ENCODE measurements at regions not wholly inside any gene's neighbourhood (a gene's known extent, or its start where the extent isn't known, plus 50 kb on each side); places are given as distances from the start of the nearest gene placed in this dataset.

DNA sequence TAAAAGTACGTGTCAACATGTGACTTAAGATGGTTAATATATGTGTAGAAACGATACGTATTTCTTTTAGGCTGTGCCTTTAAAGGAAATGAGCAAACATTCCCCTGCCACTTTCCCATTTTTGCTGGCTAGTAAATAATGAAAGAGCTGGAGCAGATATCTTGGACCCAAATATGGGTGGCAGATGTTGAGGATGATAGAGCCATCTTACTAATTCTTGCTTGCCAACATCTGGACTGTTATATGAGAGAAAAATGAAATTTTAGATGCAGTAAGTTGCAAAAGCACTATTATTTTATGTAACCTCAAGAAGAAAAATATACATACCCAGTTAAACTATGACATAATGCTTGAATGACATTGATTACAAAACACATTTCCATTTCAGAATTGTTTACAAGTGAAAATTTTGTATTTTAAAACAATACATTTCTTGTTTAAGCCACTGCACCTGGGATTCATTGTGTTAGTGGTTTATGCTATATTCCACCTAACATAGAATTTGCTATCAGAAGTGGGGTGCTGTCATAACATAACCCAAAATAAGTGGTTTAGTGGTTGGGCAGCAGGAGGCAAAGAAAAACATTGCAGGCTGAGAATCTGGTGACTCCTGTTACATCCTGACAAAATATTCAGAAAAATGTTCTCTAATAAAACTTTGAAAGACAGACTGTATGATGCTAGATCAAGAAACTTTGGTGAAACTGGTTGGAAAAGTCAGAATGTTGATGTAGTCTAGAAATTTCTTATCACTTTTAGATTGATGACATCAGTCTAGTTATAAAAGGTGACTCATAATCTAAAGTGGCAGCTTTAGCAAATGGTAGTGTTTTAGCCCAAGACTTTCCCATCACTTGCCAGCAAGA lies 305.0 kb downstream of the PTEN start:
- Histone ChIP-seq H3K27me3 (ENCODE audit: control insufficient read depth, insufficient read depth, low read length) (no peaks in the 10 kb centered on the region), H3K36me3 (ENCODE audit: control insufficient read depth, insufficient read depth, low read length) (no peaks in the 10 kb centered on the region), H3K4me3 (ENCODE audit: low read depth, low read length) (no peak overlapping the region), H3K27ac (ENCODE audit: low read depth, low read length) (no peak overlapping the region), H3K4me1 (ENCODE audit: control insufficient read depth, insufficient read depth, low read length) (no peaks in the 10 kb centered on the region), H3K9me3 (ENCODE audit: control insufficient read depth, insufficient read depth, low read length) (no peaks in the 10 kb centered on the region)
- no CpG with 5 or more reads among the region's 3 CpGs for WGBS (ENCODE audit: insufficient coverage)
- no peak for DNase-seq (ENCODE audit: low read depth in 4 of 6, low spot score in 6 of 6)

GRCh38 chr10:88169037-88169319 lies 305.6 kb downstream of the PTEN start:
- Histone ChIP-seq H3K36me3 (ENCODE audit: control insufficient read depth, insufficient read depth, low read length) (no peaks in the 10 kb centered on the region), H3K4me1 (ENCODE audit: control insufficient read depth, insufficient read depth, low read length) (no peaks in the 10 kb centered on the region)

DNA sequence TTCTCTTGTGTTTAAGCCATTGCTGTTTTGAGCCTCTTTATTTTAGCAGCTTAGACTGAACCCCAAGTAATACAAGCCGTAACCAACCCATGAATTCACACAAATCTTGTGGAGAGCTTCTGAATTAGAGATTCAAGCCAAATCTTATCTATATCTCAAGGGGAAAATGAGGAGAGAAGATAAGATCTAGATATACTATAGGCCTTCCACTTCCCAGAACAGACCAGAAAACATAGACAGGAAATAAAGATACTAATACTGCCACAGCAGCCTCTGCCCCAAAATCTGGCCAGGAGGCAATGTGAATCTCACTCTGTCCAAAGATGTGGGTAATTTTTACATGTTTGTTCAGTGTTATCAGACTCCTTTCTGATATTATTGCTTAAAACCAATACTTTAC lies 307.2 kb downstream of the PTEN start:
- no peaks in the 10 kb centered on the region for H3K9me3 ChIP-seq (ENCODE audit: control insufficient read depth, insufficient read depth, low read length)

More at GRCh38 chr10:88169037-88169319, 305.6 kb downstream of the PTEN start:
- Histone ChIP-seq H3K27ac (ENCODE audit: low read depth, low read length) (no peak overlapping the region), H3K9me3 (ENCODE audit: control insufficient read depth, insufficient read depth, low read length) (no peaks in the 10 kb centered on the region), H3K27me3 (ENCODE audit: control insufficient read depth, insufficient read depth, low read length) (no peaks in the 10 kb centered on the region), H3K4me3 (ENCODE audit: low read depth, low read length) (no peak overlapping the region)
- no peak for DNase-seq (ENCODE audit: low read depth in 4 of 6, low spot score in 6 of 6)

GRCh38 chr10:88172159-88172558 lies 308.7 kb downstream of the PTEN start:
- no peak overlapping the region for H3K4me3 ChIP-seq (ENCODE audit: low read depth, low read length)
- H3K27me3 ChIP-seq (ENCODE audit: control insufficient read depth, insufficient read depth, low read length): no peaks in the 10 kb centered on the region
- no peaks in the 10 kb centered on the region for H3K36me3 ChIP-seq (ENCODE audit: control insufficient read depth, insufficient read depth, low read length)
- no peaks in the 10 kb centered on the region for H3K4me1 ChIP-seq (ENCODE audit: control insufficient read depth, insufficient read depth, low read length)
- H3K27ac ChIP-seq (ENCODE audit: low read depth, low read length): no peak overlapping the region
- DNase-seq (ENCODE audit: low read depth in 4 of 6, low spot score in 6 of 6): no peak
- H3K9me3 ChIP-seq (ENCODE audit: control insufficient read depth, insufficient read depth, low read length): no peaks in the 10 kb centered on the region
- WGBS (ENCODE audit: insufficient coverage): no CpG with 5 or more reads among the region's 1 CpG

More for the DNA sequence above, 307.2 kb downstream of the PTEN start:
- Histone ChIP-seq H3K4me1 (ENCODE audit: control insufficient read depth, insufficient read depth, low read length) (no peaks in the 10 kb centered on the region), H3K4me3 (ENCODE audit: low read depth, low read length) (no peak overlapping the region), H3K27me3 (ENCODE audit: control insufficient read depth, insufficient read depth, low read length) (no peaks in the 10 kb centered on the region), H3K27ac (ENCODE audit: low read depth, low read length) (no peak overlapping the region), H3K36me3 (ENCODE audit: control insufficient read depth, insufficient read depth, low read length) (no peaks in the 10 kb centered on the region)
- no CpG with 5 or more reads among the region's 1 CpG for whole genome bisulfite sequencing (ENCODE audit: insufficient coverage)
- DNase-seq (ENCODE audit: low read depth in 4 of 6, low spot score in 6 of 6): no peak

DNA sequence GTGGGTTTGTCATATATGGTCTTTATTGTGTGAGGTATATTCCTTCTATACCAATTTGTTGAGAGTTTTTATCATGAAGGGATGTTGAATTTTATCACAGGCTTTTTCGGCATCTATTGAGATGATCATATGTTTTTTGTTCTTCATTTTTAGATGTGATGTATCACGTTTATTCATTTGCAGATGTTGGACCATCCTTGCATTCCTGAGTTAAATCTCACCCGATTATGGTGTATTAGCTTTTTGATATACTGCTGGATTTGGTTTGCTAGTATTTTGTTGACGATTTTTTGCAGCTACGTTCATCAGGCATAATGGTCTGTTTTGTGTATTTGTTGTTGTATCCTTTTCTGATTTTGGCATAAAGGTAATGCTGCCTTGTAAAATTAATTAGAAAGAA lies 311.0 kb downstream of the PTEN start:
- no peaks in the 10 kb centered on the region for H3K4me1 ChIP-seq (ENCODE audit: control insufficient read depth, insufficient read depth, low read length)
- H3K4me3 ChIP-seq (ENCODE audit: low read depth, low read length): no peak overlapping the region
- no peaks in the 10 kb centered on the region for H3K27me3 ChIP-seq (ENCODE audit: control insufficient read depth, insufficient read depth, low read length)
- DNase-seq (ENCODE audit: low read depth in 4 of 6, low spot score in 6 of 6): no peak
- H3K36me3 ChIP-seq (ENCODE audit: control insufficient read depth, insufficient read depth, low read length): no peaks in the 10 kb centered on the region
- no CpG with 5 or more reads among the region's 5 CpGs for WGBS (ENCODE audit: insufficient coverage)
- H3K27ac ChIP-seq (ENCODE audit: low read depth, low read length): no peak overlapping the region
- H3K9me3 ChIP-seq (ENCODE audit: control insufficient read depth, insufficient read depth, low read length): no peaks in the 10 kb centered on the region

DNA sequence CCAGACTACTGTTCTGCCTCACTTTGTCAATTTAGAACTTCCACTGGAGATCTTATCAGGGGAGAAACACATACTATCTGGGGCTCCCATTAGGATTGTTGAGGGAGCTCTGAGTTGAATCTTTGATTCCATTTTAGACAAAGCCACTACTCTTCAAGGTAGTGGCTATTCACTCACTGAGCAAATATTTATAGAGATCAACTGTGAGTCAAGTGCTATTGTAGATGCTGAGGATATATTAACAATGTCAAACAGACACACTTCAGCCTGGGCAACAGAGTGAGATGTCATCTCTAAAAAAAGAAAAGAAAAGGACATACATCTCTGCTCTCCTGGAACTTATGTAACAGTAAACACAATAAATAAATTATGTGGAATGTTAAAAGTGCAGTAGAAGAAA lies 315.3 kb downstream of the PTEN start:
- no peaks in the 10 kb centered on the region for H3K36me3 ChIP-seq (ENCODE audit: control insufficient read depth, insufficient read depth, low read length)
- no peaks in the 10 kb centered on the region for H3K9me3 ChIP-seq (ENCODE audit: control insufficient read depth, insufficient read depth, low read length)
- H3K27me3 ChIP-seq (ENCODE audit: control insufficient read depth, insufficient read depth, low read length): no peaks in the 10 kb centered on the region
- H3K4me1 ChIP-seq (ENCODE audit: control insufficient read depth, insufficient read depth, low read length): no peaks in the 10 kb centered on the region
- no peak for DNase-seq (ENCODE audit: low read depth in 4 of 6, low spot score in 6 of 6)
- H3K27ac ChIP-seq (ENCODE audit: low read depth, low read length): no peak overlapping the region
- H3K4me3 ChIP-seq (ENCODE audit: low read depth, low read length): no peak overlapping the region

DNA sequence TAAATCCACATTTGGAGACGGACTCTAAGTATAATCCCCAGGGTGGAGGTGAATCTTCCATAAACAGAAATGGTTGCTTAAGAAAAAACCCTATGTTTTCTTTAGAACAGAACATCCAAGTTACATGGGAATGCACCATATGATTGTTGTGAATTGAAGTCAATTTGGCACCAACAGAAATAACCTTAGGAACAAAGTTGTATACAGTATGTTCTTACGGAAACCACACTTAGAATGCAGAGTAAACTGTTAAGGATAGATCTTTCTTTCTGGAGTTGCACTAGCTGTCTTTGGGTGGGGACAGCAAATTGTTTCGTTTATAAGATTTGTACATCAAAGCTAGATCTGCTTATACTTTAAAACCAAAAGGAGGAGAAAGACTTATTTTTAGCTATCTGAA lies 316.4 kb downstream of the PTEN start:
- no CpG with 5 or more reads among the region's 3 CpGs for WGBS (ENCODE audit: insufficient coverage)
- no peak for DNase-seq (ENCODE audit: low read depth in 4 of 6, low spot score in 6 of 6)
- Histone ChIP-seq H3K9me3 (ENCODE audit: control insufficient read depth, insufficient read depth, low read length) (no peaks in the 10 kb centered on the region), H3K4me1 (ENCODE audit: control insufficient read depth, insufficient read depth, low read length) (no peaks in the 10 kb centered on the region), H3K36me3 (ENCODE audit: control insufficient read depth, insufficient read depth, low read length) (no peaks in the 10 kb centered on the region), H3K27me3 (ENCODE audit: control insufficient read depth, insufficient read depth, low read length) (no peaks in the 10 kb centered on the region), H3K4me3 (ENCODE audit: low read depth, low read length) (no peak overlapping the region), H3K27ac (ENCODE audit: low read depth, low read length) (no peak overlapping the region)

GRCh38 chr10:88181902-88182600 lies 318.6 kb downstream of the PTEN start:
- Histone ChIP-seq H3K4me1 (ENCODE audit: control insufficient read depth, insufficient read depth, low read length) (no peaks in the 10 kb centered on the region), H3K27me3 (ENCODE audit: control insufficient read depth, insufficient read depth, low read length) (no peaks in the 10 kb centered on the region), H3K9me3 (ENCODE audit: control insufficient read depth, insufficient read depth, low read length) (no peaks in the 10 kb centered on the region), H3K36me3 (ENCODE audit: control insufficient read depth, insufficient read depth, low read length) (no peaks in the 10 kb centered on the region), H3K4me3 (ENCODE audit: low read depth, low read length) (no peak overlapping the region), H3K27ac (ENCODE audit: low read depth, low read length) (peak overlapping the region; percentile 48)
- no CpG with 5 or more reads among the region's 3 CpGs for WGBS (ENCODE audit: insufficient coverage)
- no peak for DNase-seq (ENCODE audit: low read depth in 4 of 6, low spot score in 6 of 6)

- Histone ChIP-seq H3K36me3 (ENCODE audit: control insufficient read depth, insufficient read depth, low read length) (no peaks in the 10 kb centered on the region), H3K4me3 (ENCODE audit: low read depth, low read length) (no peak overlapping the region), H3K27ac (ENCODE audit: low read depth, low read length) (no peak overlapping the region), H3K9me3 (ENCODE audit: control insufficient read depth, insufficient read depth, low read length) (no peaks in the 10 kb centered on the region), H3K27me3 (ENCODE audit: control insufficient read depth, insufficient read depth, low read length) (no peaks in the 10 kb centered on the region), H3K4me1 (ENCODE audit: control insufficient read depth, insufficient read depth, low read length) (no peaks in the 10 kb centered on the region)
- no peak for DNase-seq (ENCODE audit: low read depth in 4 of 6, low spot score in 6 of 6)
Measured at GRCh38 chr10:88182601-88182930, 319.1 kb downstream of the PTEN start.

DNA sequence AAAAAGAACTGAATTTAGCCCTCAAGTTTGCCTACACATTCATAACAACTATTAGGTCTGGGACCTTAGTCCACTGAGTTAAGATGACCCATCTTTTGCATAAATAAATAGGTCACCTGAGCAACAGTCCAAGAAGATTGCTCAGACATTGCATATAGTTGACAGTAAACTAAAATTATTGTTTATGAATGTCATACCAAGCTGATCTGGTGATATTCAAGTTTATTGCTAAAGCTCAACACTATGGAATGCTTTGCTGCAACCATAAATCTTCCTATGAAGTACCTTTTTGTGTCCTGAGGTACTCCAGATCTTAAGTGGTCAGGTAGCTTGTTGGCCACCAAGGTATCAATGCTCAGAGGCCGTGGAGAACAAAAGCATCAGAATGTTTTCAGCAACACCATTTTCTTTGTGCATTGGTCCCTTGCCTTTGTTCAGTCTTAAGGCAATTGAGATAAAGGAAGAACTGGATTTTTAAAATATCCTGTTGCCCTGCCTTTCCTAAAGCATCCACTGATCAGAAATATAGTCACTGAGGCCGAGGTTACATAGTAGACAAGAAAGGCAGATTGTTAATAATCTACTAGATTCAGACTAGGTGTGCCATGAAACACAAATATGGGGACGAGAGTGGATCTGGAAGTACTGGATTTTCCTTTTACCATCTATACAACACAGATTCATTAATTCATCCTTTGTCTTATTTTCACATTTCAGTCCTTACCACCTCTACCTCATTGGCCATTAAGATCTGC lies 321.3 kb downstream of the PTEN start:
- Histone ChIP-seq H3K4me3 (ENCODE audit: low read depth, low read length) (no peak overlapping the region), H3K27ac (ENCODE audit: low read depth, low read length) (no peak overlapping the region), H3K4me1 (ENCODE audit: control insufficient read depth, insufficient read depth, low read length) (no peaks in the 10 kb centered on the region), H3K36me3 (ENCODE audit: control insufficient read depth, insufficient read depth, low read length) (no peaks in the 10 kb centered on the region), H3K9me3 (ENCODE audit: control insufficient read depth, insufficient read depth, low read length) (no peaks in the 10 kb centered on the region), H3K27me3 (ENCODE audit: control insufficient read depth, insufficient read depth, low read length) (no peaks in the 10 kb centered on the region)
- WGBS (ENCODE audit: insufficient coverage): 100% methylated on average over 1 of the region's 3 CpGs
- no peak for DNase-seq (ENCODE audit: low read depth in 4 of 6, low spot score in 6 of 6)
